Karpas-422 (cell line): ENCODE measurements at regions not wholly inside any gene's neighbourhood (a gene's known extent, or its start where the extent isn't known, plus 50 kb on each side); places are given as distances from the start of the nearest gene placed in this dataset.

Source experiments
- DNase-seq: peaks from one replicate; pipeline ENCODE4 v3.0.0-alpha.2; 2015
- H2AFZ ChIP-seq: fragments of 200-600 bp; sonication (generic); 2 replicates; pipeline ENCODE4 v1.6.1; 2014; ENCODE audit warnings: antibody characterized with exemption, low read length, mixed read lengths
- H3K27ac ChIP-seq: fragments of 200-600 bp; sonication (generic); 2 replicates; pipeline ENCODE4 v1.5.1; 2014; ENCODE audit warnings: mild to moderate bottlenecking, low read length, moderate library complexity
- H3K27me3 ChIP-seq: fragments of 200-600 bp; sonication (generic); 2 replicates; pipeline ENCODE4 v1.6.1; 2014; ENCODE audit warnings: low read length, mixed read lengths
- H3K36me3 ChIP-seq: fragments of 200-600 bp; sonication (generic); 2 replicates; pipeline ENCODE4 v1.6.1; 2014; ENCODE audit warnings: low read length, mixed read lengths; ENCODE audit not compliant: insufficient read depth
- H3K4me1 ChIP-seq: fragments of 200-600 bp; sonication (generic); 2 replicates; pipeline ENCODE4 v1.6.1; 2014; ENCODE audit warnings: mild to moderate bottlenecking, low read length, mixed read lengths
- H3K4me2 ChIP-seq: fragments of 200-600 bp; sonication (generic); 2 replicates; pipeline ENCODE4 v1.6.1; 2014; ENCODE audit warnings: low read length, low read depth, mild to moderate bottlenecking; ENCODE audit not compliant: poor library complexity, severe bottlenecking
- H3K4me3 ChIP-seq: fragments of 200-600 bp; sonication (generic); 2 replicates; pipeline ENCODE4 v1.5.1; 2014; ENCODE audit warnings: mild to moderate bottlenecking, antibody characterized with exemption, low read length, mixed read lengths
- H3K79me2 ChIP-seq: fragments of 200-600 bp; sonication (generic); 2 replicates; pipeline ENCODE4 v1.6.1; 2014; ENCODE audit warnings: mild to moderate bottlenecking, low read length, mixed read lengths
- H3K9ac ChIP-seq: fragments of 200-600 bp; sonication (generic); 2 replicates; pipeline ENCODE4 v1.6.0; 2014; ENCODE audit warnings: low read length
- H3K9me2 ChIP-seq: fragments of 200-600 bp; sonication (generic), shearing (Covaris generic); replicated peaks from 2 replicates; pipeline ENCODE4 v1.6.0; 2014; ENCODE audit warnings: mild to moderate bottlenecking, low read length, moderate library complexity; ENCODE audit not compliant: insufficient read depth
- H3K9me3 ChIP-seq: fragments of 300-700, 200-600 bp; sonication (generic); 2 replicates; pipeline ENCODE4 v1.6.1; 2014; ENCODE audit warnings: low read length, mixed read lengths
- H4K20me1 ChIP-seq: fragments of 200-600 bp; sonication (generic); 2 replicates; pipeline ENCODE4 v1.6.1; 2014; ENCODE audit warnings: mild to moderate bottlenecking, antibody characterized with exemption, low read length, low read depth; ENCODE audit not compliant: insufficient read depth

GRCh38 chr1:221025501-221025900, 146.3 kb downstream of the HLX start:
- no peaks in the 10 kb centered on the region for H4K20me1 ChIP-seq

GRCh38 chr1:221025956-221026355, 146.7 kb downstream of the HLX start:
- H3K9ac ChIP-seq: no peak overlapping the region
- no peaks in the 10 kb centered on the region for H3K27me3 ChIP-seq
- H3K27ac ChIP-seq: no peak overlapping the region
- no peak overlapping the region for H3K4me3 ChIP-seq
- no peak overlapping the region for H3K4me2 ChIP-seq
- H3K9me3 ChIP-seq: no peaks in the 10 kb centered on the region
- no peaks in the 10 kb centered on the region for H3K79me2 ChIP-seq
- no peaks in the 10 kb centered on the region for H3K36me3 ChIP-seq
- H3K4me1 ChIP-seq: no peaks in the 10 kb centered on the region
- no peaks in the 10 kb centered on the region for H4K20me1 ChIP-seq
- DNase-seq: no peak
- H2AFZ ChIP-seq: no peak overlapping the region
- no peaks in the 10 kb centered on the region for H3K9me2 ChIP-seq

More at GRCh38 chr1:221025501-221025900, 146.3 kb downstream of the HLX start:
- no peak for DNase-seq
- Histone ChIP-seq H3K9ac (no peak overlapping the region), H3K36me3 (no peaks in the 10 kb centered on the region), H3K4me3 (no peak overlapping the region), H2AFZ (no peak overlapping the region), H3K27ac (no peak overlapping the region), H3K9me3 (no peaks in the 10 kb centered on the region), H3K79me2 (no peaks in the 10 kb centered on the region), H3K9me2 (no peaks in the 10 kb centered on the region), H3K4me1 (no peaks in the 10 kb centered on the region), H3K27me3 (no peaks in the 10 kb centered on the region), H3K4me2 (no peak overlapping the region)

- H3K79me2 ChIP-seq: no peaks in the 10 kb centered on the region
- H3K4me2 ChIP-seq: no peak overlapping the region
- H3K9ac ChIP-seq: no peak overlapping the region
- no peak overlapping the region for H3K4me3 ChIP-seq
- H4K20me1 ChIP-seq: no peaks in the 10 kb centered on the region
- DNase-seq: no peak
- H3K9me2 ChIP-seq: no peaks in the 10 kb centered on the region
- no peaks in the 10 kb centered on the region for H3K27me3 ChIP-seq
- no peaks in the 10 kb centered on the region for H3K4me1 ChIP-seq
- no peak overlapping the region for H2AFZ ChIP-seq
- no peaks in the 10 kb centered on the region for H3K36me3 ChIP-seq
- no peaks in the 10 kb centered on the region for H3K9me3 ChIP-seq
- H3K27ac ChIP-seq: no peak overlapping the region
These were observed 150.9 kb downstream of the HLX start for GRCh38 chr1:221029981-221030649.

- no peak overlapping the region for H3K27ac ChIP-seq
- no peak overlapping the region for H2AFZ ChIP-seq
- no peaks in the 10 kb centered on the region for H3K9me2 ChIP-seq
- no peak for DNase-seq
- no peaks in the 10 kb centered on the region for H3K9me3 ChIP-seq
- no peaks in the 10 kb centered on the region for H3K79me2 ChIP-seq
- H3K36me3 ChIP-seq: no peaks in the 10 kb centered on the region
- H3K27me3 ChIP-seq: no peaks in the 10 kb centered on the region
- H3K4me2 ChIP-seq: no peak overlapping the region
- no peak overlapping the region for H3K9ac ChIP-seq
- no peaks in the 10 kb centered on the region for H4K20me1 ChIP-seq
- H3K4me3 ChIP-seq: no peak overlapping the region
- no peaks in the 10 kb centered on the region for H3K4me1 ChIP-seq
These were observed 151.7 kb downstream of the HLX start for GRCh38 chr1:221030990-221031389.

GRCh38 chr1:221031458-221032203, 152.4 kb downstream of the HLX start:
- no peak for DNase-seq
- H4K20me1 ChIP-seq: no peaks in the 10 kb centered on the region
- no peaks in the 10 kb centered on the region for H3K4me1 ChIP-seq
- no peak overlapping the region for H3K4me2 ChIP-seq
- no peaks in the 10 kb centered on the region for H3K9me2 ChIP-seq
- H3K36me3 ChIP-seq: no peaks in the 10 kb centered on the region
- no peaks in the 10 kb centered on the region for H3K27me3 ChIP-seq
- H3K79me2 ChIP-seq: no peaks in the 10 kb centered on the region
- no peak overlapping the region for H3K4me3 ChIP-seq
- no peak overlapping the region for H3K27ac ChIP-seq
- H3K9me3 ChIP-seq: no peaks in the 10 kb centered on the region
- no peak overlapping the region for H3K9ac ChIP-seq
- no peak overlapping the region for H2AFZ ChIP-seq

GRCh38 chr1:221032204-221032585, 153.0 kb downstream of the HLX start:
- Histone ChIP-seq H3K36me3 (no peaks in the 10 kb centered on the region), H3K27ac (no peak overlapping the region), H3K27me3 (no peaks in the 10 kb centered on the region), H3K4me3 (no peak overlapping the region), H3K4me1 (no peaks in the 10 kb centered on the region), H3K79me2 (no peaks in the 10 kb centered on the region), H2AFZ (no peak overlapping the region), H3K9me2 (no peaks in the 10 kb centered on the region), H3K4me2 (no peak overlapping the region), H3K9me3 (no peaks in the 10 kb centered on the region), H3K9ac (no peak overlapping the region), H4K20me1 (no peaks in the 10 kb centered on the region)
- DNase-seq: no peak

- H3K4me2 ChIP-seq: no peak overlapping the region
- no peaks in the 10 kb centered on the region for H3K27me3 ChIP-seq
- H3K9me3 ChIP-seq: no peaks in the 10 kb centered on the region
- H3K36me3 ChIP-seq: no peaks in the 10 kb centered on the region
- H2AFZ ChIP-seq: no peak overlapping the region
- no peak for DNase-seq
- H3K79me2 ChIP-seq: no peaks in the 10 kb centered on the region
- no peaks in the 10 kb centered on the region for H3K9me2 ChIP-seq
- no peak overlapping the region for H3K27ac ChIP-seq
- no peak overlapping the region for H3K9ac ChIP-seq
- no peaks in the 10 kb centered on the region for H3K4me1 ChIP-seq
- H4K20me1 ChIP-seq: no peaks in the 10 kb centered on the region
- H3K4me3 ChIP-seq: no peak overlapping the region
These were observed 153.5 kb downstream of the HLX start for GRCh38 chr1:221032637-221033280.

GRCh38 chr1:221035662-221036153, 156.5 kb downstream of the HLX start:
- Histone ChIP-seq H3K9me2 (no peaks in the 10 kb centered on the region), H2AFZ (no peak overlapping the region), H4K20me1 (no peaks in the 10 kb centered on the region), H3K4me1 (no peaks in the 10 kb centered on the region), H3K9me3 (no peaks in the 10 kb centered on the region), H3K4me2 (no peak overlapping the region), H3K79me2 (no peaks in the 10 kb centered on the region), H3K9ac (no peak overlapping the region), H3K27ac (no peak overlapping the region), H3K4me3 (no peak overlapping the region), H3K36me3 (no peaks in the 10 kb centered on the region), H3K27me3 (no peaks in the 10 kb centered on the region)
- no peak for DNase-seq
